Heart right ventricle (tissue), 16 donors: ENCODE measurements at regions not wholly inside any gene's neighbourhood (a gene's known extent, or its start where the extent isn't known, plus 50 kb on each side); places are given as distances from the start of the nearest gene placed in this dataset.

Experiments used
- ATAC-seq, 8 donors: fragments of 200-7000 bp; cut with Tn5 transposase; one replicate each; pipeline ENCODE4 v1.9.1; 2020; ENCODE audit warnings: mild to moderate bottlenecking in 8 of 8, moderate library complexity in 8 of 8, moderate number of reproducible peaks in 1 of 8
- DNase-seq, 2 donors: peaks; one replicate each; pipeline ENCODE4 v3.0.0-alpha.2; 2020
- H3K27ac ChIP-seq, 10 donors: fragments of 200-600 bp; sonication (generic) in 2 of 10; one replicate each; pipeline versions ENCODE4 v1.5.0 to v1.8.0; 2020 to 2022; ENCODE audit warnings: mild to moderate bottlenecking in 3 of 10
- H3K27me3 ChIP-seq, 7 donors: fragments of 200-600 bp; one replicate each; pipeline ENCODE4 v1.8.0; 2021 to 2022; ENCODE audit warnings: mild to moderate bottlenecking in 2 of 7
- H3K36me3 ChIP-seq, 9 donors: fragments of 200-600 bp; sonication (generic) in 1 of 9; one replicate each; pipeline versions ENCODE4 v1.5.0 to v1.8.0; 2020 to 2022; ENCODE audit warnings: mild to moderate bottlenecking in 2 of 9
- H3K4me1 ChIP-seq, 9 donors: fragments of 200-600 bp; sonication (generic) in 1 of 9; one replicate each; pipeline versions ENCODE4 v1.5.0 to v1.8.0; 2020 to 2022; ENCODE audit warnings: mild to moderate bottlenecking in 4 of 9
- H3K4me3 ChIP-seq, 10 donors: fragments of 200-600 bp; sonication (generic) in 2 of 10; one replicate each; pipeline versions ENCODE4 v1.5.0 to v1.8.0; 2020 to 2022; ENCODE audit warnings: mild to moderate bottlenecking in 7 of 10, moderate library complexity in 2 of 10
- H3K9me3 ChIP-seq, 11 donors: fragments of 200-600 bp in 10 of 11; sonication (generic) in 2 of 11; one replicate each; pipeline versions ENCODE4 v1.5.0 to v1.8.0; 2013 to 2022; ENCODE audit warnings: mild to moderate bottlenecking in 2 of 11, control low read depth in 1 of 11, moderate library complexity in 1 of 11
- CTCF ChIP-seq, 9 donors: fragments of 200-600 bp; sonication (generic) in 2 of 9; IDR thresholded peaks; one replicate each; pipeline versions ENCODE4 v1.5.0 to v1.8.0; 2021 to 2022; ENCODE audit warnings: antibody characterized with exemption in 9 of 9, mild to moderate bottlenecking in 5 of 9, moderate library complexity in 1 of 9
- WGBS, 2 donors: extraction: QIAGEN DNeasy Blood & Tissue Kit; methylation state at CpG; one replicate each; pipeline ENCODE4 v1.1.7; 2013; ENCODE audit warnings: inconsistent platforms in 1 of 2; 5-methylcytosine and 5-hydroxymethylcytosine counted together
- intact Hi-C, 10 donors: fragments of 100-400 bp; cut with DNase I; formaldehyde crosslinking; loops; one replicate each; pipeline versions ENCODE4 v1.11.1 to v1.14.2; 2022
- donor health status: Arrhythmogenic right ventricular cardiomyopathy.
- donor health status: ischemic (EF 13 %, LVEDD 7.1; RV severe dilation, severe dysfunction).
- donor health status: healthy with polysubstance abuse.
- donor health status: DM: no; HTN: yes; CAD: no.
- donor health status: DM: no; HTN: no; CAD: no.
- donor health status: ischemic (EF 25% LVEDD 6.9; RV normal size, moderate dysfunction).
- donor health status: ischemic (EF 25% LVEDD 5.7; RV mildly dilated, moderate dysfunction).
- donor health status: healthy.
- donor health status: DM: yes; HTN: yes; CAD: no.
- donor health status: Ischemic cardiomyopathy.
- donor health status: ischemic (EF 35%, LVEDD 5.7; RV mildly dilated, moderate dysfunction).
- donor health status: nonischemic (EF 11% LVEDD 7.7; RV severe dilation, severe dysfunction).
- donor health status: DM: yes; HTN: yes; CAD: no.
- donor health status: PGD.
- donor health status: ischemic (EF 29% LVEDD 5.4; RV normal size, mild dysfunction).
- donor health status: nonischemic (EF 23%, LVEDD 6.1; RV moderate dilation, normal function).

DNA sequence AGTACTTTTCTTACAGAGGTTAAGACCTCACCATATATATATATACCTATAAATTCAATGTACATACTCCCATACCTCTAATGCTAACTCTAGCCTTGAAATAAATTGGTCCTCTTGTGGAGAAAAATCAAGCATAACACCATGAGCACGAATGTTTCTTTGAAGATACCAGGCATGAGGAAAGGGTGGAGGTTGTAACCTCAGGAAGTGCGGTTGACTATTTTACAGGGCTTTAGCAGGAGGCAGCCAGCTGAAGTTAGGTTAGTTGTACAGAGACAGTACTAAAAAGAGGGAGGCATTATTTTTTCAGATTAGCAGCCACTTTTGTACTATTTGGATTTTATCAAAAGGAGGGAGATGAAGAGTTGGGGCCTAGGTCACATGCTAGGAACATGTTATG is 767.0 kb downstream of the OTOL1 start:
- Histone ChIP-seq H3K9me3 (peaks cover 0 to 7% (median 0%) of the 10 kb centered on the region in 11 donors), H3K36me3 (no peaks in the 10 kb centered on the region), H3K27me3 (no peaks in the 10 kb centered on the region), H3K4me3 (no peak overlapping the region), H3K4me1 (no peaks in the 10 kb centered on the region), H3K27ac (no peak overlapping the region)
- 66 to 71% methylated on average over 2 of the region's 2 CpGs for WGBS, 2 donors
- intact Hi-C loops, result no loop called here
- ATAC-seq, result no peak
- no peak for TF ChIP-seq CTCF (IDR thresholded peaks at IDR 0.05)
- no peak for DNase-seq

DNA sequence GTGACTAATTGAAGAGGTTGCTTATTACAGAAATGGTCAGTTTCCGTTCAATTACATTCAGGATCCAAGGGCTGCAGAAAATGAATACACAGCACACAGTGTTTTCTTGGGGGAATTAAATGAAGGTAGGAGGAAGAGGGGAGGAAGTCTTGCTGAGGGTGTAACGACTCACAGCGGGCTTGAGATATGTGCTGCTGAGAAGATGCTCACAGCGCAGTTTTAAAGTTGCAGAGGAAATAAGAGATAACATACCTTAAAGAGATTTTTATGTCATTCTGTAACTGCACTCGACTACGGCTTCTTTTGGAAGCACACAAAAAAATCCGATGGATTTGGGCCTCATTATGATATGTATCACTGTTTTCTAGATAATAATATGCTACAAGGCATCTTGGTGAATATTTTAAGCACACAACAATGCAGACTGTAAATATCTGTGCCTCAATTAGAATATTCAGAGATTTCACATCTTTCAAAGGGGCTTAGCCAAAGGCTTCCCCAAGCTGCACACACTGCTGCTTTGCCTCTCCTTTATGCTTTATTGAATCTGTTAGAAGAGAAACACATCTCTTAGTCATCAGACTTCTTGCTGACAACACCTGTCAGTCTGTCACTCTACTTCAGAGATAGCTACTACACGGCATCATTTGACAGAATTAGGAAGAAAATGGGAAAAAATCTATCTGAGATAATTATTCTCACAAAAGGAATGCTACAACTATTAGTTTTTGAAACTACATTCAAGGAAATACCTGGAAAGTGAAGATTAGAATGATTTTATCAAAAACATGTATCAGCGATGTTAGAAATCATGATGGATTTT is 773.2 kb downstream of the OTOL1 start:
- no peak overlapping the region for H3K27ac ChIP-seq
- WGBS, 2 donors, result 45 to 47% methylated on average over 9 of the region's 9 CpGs
- no peaks in the 10 kb centered on the region for H3K4me1 ChIP-seq
- H3K4me3 ChIP-seq, result no peak overlapping the region
- no peak for TF ChIP-seq CTCF (IDR thresholded peaks at IDR 0.05)
- H3K27me3 ChIP-seq, result no peaks in the 10 kb centered on the region
- intact Hi-C loops, result no loop called here
- ATAC-seq (no peak), DNase-seq (no peak)
- H3K9me3 ChIP-seq, result peaks cover 0 to 10% (median 0%) of the 10 kb centered on the region in 11 donors
- H3K36me3 ChIP-seq, result no peaks in the 10 kb centered on the region

GRCh38 chr3:162274070-162274469 is 777.5 kb downstream of the OTOL1 start:
- Histone ChIP-seq H3K36me3 (no peaks in the 10 kb centered on the region), H3K9me3 (peaks cover 0 to 13% (median 0%) of the 10 kb centered on the region in 11 donors)
- no peak for ATAC-seq

GRCh38 chr3:162278834-162279233 is 782.2 kb downstream of the OTOL1 start:
- Histone ChIP-seq H3K9me3 (peaks cover 0 to 38% (median 7%) of the 10 kb centered on the region in 11 donors), H3K4me1 (no peaks in the 10 kb centered on the region), H3K27ac (no peak overlapping the region), H3K27me3 (no peaks in the 10 kb centered on the region), H3K4me3 (no peak overlapping the region), H3K36me3 (no peaks in the 10 kb centered on the region)
- intact Hi-C loops, result no loop called here
- 87 to 92% methylated on average over 2 of the region's 2 CpGs for WGBS, 2 donors
- no peak for TF ChIP-seq CTCF (IDR thresholded peaks at IDR 0.05)
- DNase-seq (no peak), ATAC-seq (no peak)

More at GRCh38 chr3:162274070-162274469, 777.5 kb downstream of the OTOL1 start:
- no peak overlapping the region for H3K27ac ChIP-seq
- no peaks in the 10 kb centered on the region for H3K27me3 ChIP-seq
- no peak for TF ChIP-seq CTCF (IDR thresholded peaks at IDR 0.05)
- intact Hi-C loops, result no loop called here
- no peak for DNase-seq
- no peak overlapping the region for H3K4me3 ChIP-seq
- H3K4me1 ChIP-seq, result no peaks in the 10 kb centered on the region
